ENCODE measurements at regions not wholly inside any gene's neighbourhood (a gene's known extent, or its start where the extent isn't known, plus 50 kb on each side); places are given as distances from the start of the nearest gene placed in this dataset.

GRCh38 chrX:7447801-7448499, 300.0 kb upstream of the PUDP start:
- H3K4me3 ChIP-seq (ENCODE audit: low read depth, low read length), result no peak overlapping the region
- in situ Hi-C loops (cut with HindIII; ENCODE audit: low sequenced_read_pairs), result no loop called here
- TF ChIP-seq CTCF (IDR thresholded peaks at IDR 0.05; ENCODE audit: low read depth, low read length, missing control alignments), result no peak
- no peak for DNase-seq (ENCODE audit: low read depth)

GRCh38 chrX:7446815-7447214, 298.9 kb upstream of the PUDP start:
- no peak for DNase-seq (ENCODE audit: low read depth)
- in situ Hi-C loops (cut with HindIII; ENCODE audit: low sequenced_read_pairs), result no loop called here
- no peak overlapping the region for H3K4me3 ChIP-seq (ENCODE audit: low read depth, low read length)
- no peak for TF ChIP-seq CTCF (IDR thresholded peaks at IDR 0.05; ENCODE audit: low read depth, low read length, missing control alignments)

GRCh38 chrX:7444967-7445366, 297.0 kb upstream of the PUDP start:
- in situ Hi-C loops (cut with HindIII; ENCODE audit: low sequenced_read_pairs), result no loop called here
- no peak for TF ChIP-seq CTCF (IDR thresholded peaks at IDR 0.05; ENCODE audit: low read depth, low read length, missing control alignments)
- H3K4me3 ChIP-seq (ENCODE audit: low read depth, low read length), result no peak overlapping the region
- no peak for DNase-seq (ENCODE audit: low read depth)

- TF ChIP-seq CTCF (IDR thresholded peaks at IDR 0.05; ENCODE audit: low read depth, low read length, missing control alignments), result no peak
- no peak overlapping the region for H3K4me3 ChIP-seq (ENCODE audit: low read depth, low read length)
- in situ Hi-C loops (cut with HindIII; ENCODE audit: low sequenced_read_pairs), result no loop called here
- DNase-seq (ENCODE audit: low read depth), result no peak
Measured at GRCh38 chrX:7441586-7441985, 293.6 kb upstream of the PUDP start.

- no peak for DNase-seq (ENCODE audit: low read depth)
- no peak for TF ChIP-seq CTCF (IDR thresholded peaks at IDR 0.05; ENCODE audit: low read depth, low read length, missing control alignments)
- no peak overlapping the region for H3K4me3 ChIP-seq (ENCODE audit: low read depth, low read length)
- in situ Hi-C loops (cut with HindIII; ENCODE audit: low sequenced_read_pairs), result no loop called here
Measured at GRCh38 chrX:7435822-7436221, 287.9 kb upstream of the PUDP start.

- in situ Hi-C loops (cut with HindIII; ENCODE audit: low sequenced_read_pairs), result no loop called here
- H3K4me3 ChIP-seq (ENCODE audit: low read depth, low read length), result no peak overlapping the region
- TF ChIP-seq CTCF (IDR thresholded peaks at IDR 0.05; ENCODE audit: low read depth, low read length, missing control alignments), result no peak
- DNase-seq (ENCODE audit: low read depth), result no peak
Measured at GRCh38 chrX:7432901-7433300, 284.9 kb upstream of the PUDP start.
